Activated CD8-positive, alpha-beta T cell treated with anti-CD3 and anti-CD28 coated beads, Interleukin-2, amount 10 ng/mL, durations not matched to agents 7 days and 5 days (primary cell): ENCODE measurements at regions not wholly inside any gene's neighbourhood (a gene's known extent, or its start where the extent isn't known, plus 50 kb on each side); places are given as distances from the start of the nearest gene placed in this dataset.
"Not testable (repeated sequence)": the region's sequence is repeated elsewhere in the genome, so short reads cannot be mapped to it uniquely, and the experiment has no call there.

ENCODE experiments used
- ATAC-seq: fragments of 150-1000 bp; cut with Tn5 transposase; one replicate; pipeline ENCODE4 v1.10.0; 2021; ENCODE audit warnings: moderate library complexity
- CTCF ChIA-PET: fragments of 350-600 bp; sonication (Branson Sonifier 250); formaldehyde crosslinking; loops from one replicate; lab custom pipeline; 2021; ENCODE audit warnings: antibody characterized with exemption; lab: Charles Lee
- POLR2A ChIA-PET: fragments of 350-600 bp; sonication (Branson Sonifier 250); formaldehyde crosslinking; loops from one replicate; lab custom pipeline; 2021; ENCODE audit warnings: antibody characterized with exemption; lab: Charles Lee
- DNase-seq: peaks from one replicate; pipeline ENCODE4 v3.0.0-alpha.2; 2020
- H3K27ac Mint-ChIP-seq: one replicate; pipeline ENCODE4 v1.8.0; 2021; ENCODE audit warnings: mild to moderate bottlenecking, mixed read lengths
- H3K27me3 Mint-ChIP-seq: one replicate; pipeline ENCODE4 v1.8.0; 2021; ENCODE audit warnings: low read depth, mixed read lengths
- H3K36me3 Mint-ChIP-seq: one replicate; pipeline ENCODE4 v1.8.0; 2021; ENCODE audit warnings: low read depth, mixed read lengths
- H3K4me1 Mint-ChIP-seq: one replicate; pipeline ENCODE4 v1.8.0; 2021; ENCODE audit warnings: low read depth, mixed read lengths
- H3K4me3 Mint-ChIP-seq: one replicate; pipeline ENCODE4 v1.8.0; 2021; ENCODE audit warnings: mild to moderate bottlenecking, mixed read lengths
- H3K9me3 Mint-ChIP-seq: one replicate; pipeline ENCODE4 v1.8.0; 2022; ENCODE audit warnings: mixed read lengths; ENCODE audit not compliant: insufficient read depth

DNA sequence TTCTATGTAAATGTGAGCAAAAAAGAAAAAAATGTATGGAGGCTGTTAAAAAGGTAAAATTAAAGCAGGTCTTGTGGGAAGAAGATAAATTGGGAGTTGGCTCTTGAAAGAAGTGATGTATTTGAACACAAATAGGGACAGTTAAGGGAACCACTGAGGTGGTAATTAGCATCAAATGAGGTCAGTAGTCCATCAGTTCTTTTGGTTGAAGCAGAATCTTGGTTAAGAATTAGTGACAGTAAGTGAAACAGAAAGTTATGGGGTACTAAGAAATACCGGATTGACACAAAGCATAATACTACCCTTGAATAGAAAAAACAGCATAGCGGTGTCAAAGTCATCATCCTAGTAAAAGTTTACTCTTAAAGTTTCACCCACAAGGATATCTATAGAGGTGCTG, 352.6 kb upstream of the VRK2 start:
- no peaks in the 10 kb centered on the region for H3K4me1 Mint-ChIP-seq
- H3K36me3 Mint-ChIP-seq, result no peaks in the 10 kb centered on the region
- ChIA-PET CTCF (no interaction called here), POLR2A (no interaction called here)
- H3K4me3 Mint-ChIP-seq, result no peak overlapping the region
- H3K27me3 Mint-ChIP-seq, result no peaks in the 10 kb centered on the region
- ATAC-seq, result no peak
- H3K9me3 Mint-ChIP-seq, result peaks cover 7% of the 10 kb centered on the region
- no peak overlapping the region for H3K27ac Mint-ChIP-seq
- no peak for DNase-seq

- Mint-ChIP-seq H3K9me3 (no peaks in the 10 kb centered on the region), H3K36me3 (no peaks in the 10 kb centered on the region), H3K27ac (no peak overlapping the region), H3K4me1 (no peaks in the 10 kb centered on the region), H3K4me3 (no peak overlapping the region), H3K27me3 (no peaks in the 10 kb centered on the region)
- ChIA-PET POLR2A (no interaction called here), CTCF (interaction anchor here (1.5 kb wide), 1 partner anchor 16 kb away, joined by 3 read pairs; no protein-coding TSS in a partner anchor)
- DNase-seq (no peak), ATAC-seq (no peak)
Measured at GRCh38 chr2:57696016-57696415, 350.6 kb upstream of the VRK2 start.

DNA sequence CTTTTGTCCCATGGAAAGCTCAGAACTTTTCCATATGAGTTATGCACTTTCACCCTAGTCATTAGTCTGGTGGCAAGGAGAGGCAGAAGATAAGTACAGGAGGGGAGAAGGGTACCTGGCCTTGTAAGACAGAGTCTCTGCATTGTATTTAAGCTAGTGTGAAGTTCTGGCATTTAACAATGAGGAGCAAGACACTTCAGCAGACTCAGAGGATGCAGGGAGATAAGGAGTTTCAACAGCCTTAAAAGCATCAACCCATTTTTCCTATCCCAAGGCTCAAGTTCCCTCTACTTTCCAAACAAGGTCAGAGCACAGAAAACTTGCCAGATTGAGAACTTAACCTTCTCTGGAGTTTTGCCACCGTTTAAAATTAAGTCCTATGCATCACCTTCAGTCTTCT, 348.2 kb upstream of the VRK2 start:
- Mint-ChIP-seq H3K36me3 (no peaks in the 10 kb centered on the region), H3K9me3 (no peaks in the 10 kb centered on the region), H3K27me3 (no peaks in the 10 kb centered on the region), H3K4me1 (no peaks in the 10 kb centered on the region), H3K27ac (no peak overlapping the region), H3K4me3 (no peak overlapping the region)
- POLR2A ChIA-PET, result no interaction called here
- no peak for DNase-seq
- CTCF ChIA-PET, result interaction anchor here (0.8 kb wide), 1 partner anchor 33 kb away, joined by 3 read pairs; no protein-coding TSS in a partner anchor
- no peak for ATAC-seq

- Mint-ChIP-seq H3K9me3 (no peaks in the 10 kb centered on the region), H3K27me3 (no peaks in the 10 kb centered on the region), H3K4me1 (no peaks in the 10 kb centered on the region), H3K36me3 (no peaks in the 10 kb centered on the region), H3K27ac (no peak overlapping the region), H3K4me3 (no peak overlapping the region)
- ATAC-seq (no peak), DNase-seq (no peak)
- POLR2A ChIA-PET, result no interaction called here
- CTCF ChIA-PET, result interaction anchor here (0.8 kb wide), 1 partner anchor 32 kb away, joined by 3 read pairs; no protein-coding TSS in a partner anchor
Measured at GRCh38 chr2:57698935-57699449, 347.6 kb upstream of the VRK2 start.

DNA sequence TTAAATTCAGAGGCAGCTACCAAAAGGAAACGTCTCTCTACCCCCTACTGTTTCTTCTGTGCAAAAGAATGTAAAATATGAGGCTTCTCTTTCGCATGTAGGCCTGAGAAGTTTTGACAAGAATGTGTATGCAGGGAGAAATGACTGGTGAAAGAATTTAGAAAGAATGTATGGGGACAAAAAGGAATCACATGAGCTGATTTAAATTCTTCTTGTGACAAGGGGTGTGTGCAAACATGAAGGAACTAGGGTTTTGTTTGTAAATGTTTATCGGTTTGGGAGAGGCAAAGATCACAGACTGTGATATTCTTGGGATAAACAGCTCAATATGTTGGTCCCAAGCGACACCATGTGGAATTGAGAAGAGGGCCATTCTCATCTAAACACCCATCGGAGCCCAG, 345.2 kb upstream of the VRK2 start:
- ChIA-PET CTCF (interaction anchor here (1.7 kb wide), 1 partner anchor 19 kb away, joined by 4 read pairs; no protein-coding TSS in a partner anchor), POLR2A (no interaction called here)
- H3K27ac Mint-ChIP-seq, result no peak overlapping the region

GRCh38 chr2:57703407-57703806, 343.2 kb upstream of the VRK2 start:
- no peaks in the 10 kb centered on the region for H3K36me3 Mint-ChIP-seq
- no peaks in the 10 kb centered on the region for H3K27me3 Mint-ChIP-seq
- no peaks in the 10 kb centered on the region for H3K4me1 Mint-ChIP-seq
- no peaks in the 10 kb centered on the region for H3K9me3 Mint-ChIP-seq
- DNase-seq (no peak), ATAC-seq (no peak)
- no peak overlapping the region for H3K27ac Mint-ChIP-seq
- H3K4me3 Mint-ChIP-seq, result no peak overlapping the region
- ChIA-PET POLR2A (no interaction called here), CTCF (no interaction called here)

More for the DNA sequence above, 345.2 kb upstream of the VRK2 start:
- H3K36me3 Mint-ChIP-seq, result no peaks in the 10 kb centered on the region
- H3K4me3 Mint-ChIP-seq, result no peak overlapping the region
- no peaks in the 10 kb centered on the region for H3K9me3 Mint-ChIP-seq
- no peaks in the 10 kb centered on the region for H3K4me1 Mint-ChIP-seq
- no peaks in the 10 kb centered on the region for H3K27me3 Mint-ChIP-seq
- DNase-seq, result no peak
- no peak for ATAC-seq

DNA sequence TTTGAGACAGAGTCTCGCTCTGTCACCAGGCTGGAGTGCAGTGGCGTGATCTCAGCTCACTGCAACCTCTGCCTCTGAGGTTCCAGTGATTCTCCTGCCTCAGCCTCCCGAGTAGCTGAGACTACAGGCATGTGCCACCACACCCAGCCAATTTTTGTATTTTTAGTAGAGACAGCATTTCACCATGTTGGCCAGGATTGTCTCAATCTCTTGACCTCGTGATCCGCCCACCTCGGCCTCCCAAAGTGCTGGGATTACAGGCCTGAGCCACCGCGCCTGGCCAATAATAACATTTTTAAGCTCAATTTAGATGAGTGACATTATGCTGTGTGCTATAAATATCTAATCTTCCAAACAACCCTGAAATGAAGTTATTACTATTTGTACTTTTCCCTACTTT, 338.8 kb upstream of the VRK2 start:
- H3K4me3 Mint-ChIP-seq, H3K4me1 Mint-ChIP-seq, H3K27me3 Mint-ChIP-seq, DNase-seq, H3K27ac Mint-ChIP-seq, H3K9me3 Mint-ChIP-seq, ATAC-seq, H3K36me3 Mint-ChIP-seq, POLR2A ChIA-PET: not testable (repeated sequence)
- CTCF ChIA-PET, result interaction anchor here (1.3 kb wide), 1 partner anchor 13 kb away, joined by 3 read pairs; no protein-coding TSS in a partner anchor

DNA sequence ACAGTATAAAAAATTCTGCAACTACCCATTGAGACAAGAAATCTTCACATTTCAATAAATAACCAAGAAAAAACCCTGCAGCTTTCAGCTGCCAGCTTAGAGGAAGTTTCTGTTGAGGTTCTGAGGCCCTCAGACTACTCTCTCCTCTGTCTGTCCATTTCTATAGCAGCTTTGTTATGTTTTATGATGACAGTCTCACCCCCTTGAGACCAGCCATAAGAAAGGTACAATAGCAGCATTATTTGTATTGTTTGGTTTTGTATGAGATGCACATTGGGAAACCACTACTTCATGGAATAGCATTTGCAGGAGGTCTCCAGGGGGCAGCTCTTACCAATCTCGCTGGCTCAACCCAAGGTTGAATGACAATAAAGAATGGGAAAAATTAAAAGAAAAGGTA, 334.6 kb upstream of the VRK2 start:
- ChIA-PET CTCF (interaction anchor here (0.7 to 1.1 kb wide), 2 partner anchors 9 to 16 kb away, joined by 3 read pairs; no protein-coding TSS in a partner anchor), POLR2A (no interaction called here)
- H3K36me3 Mint-ChIP-seq, result no peaks in the 10 kb centered on the region
- H3K27ac Mint-ChIP-seq, result no peak overlapping the region
- no peaks in the 10 kb centered on the region for H3K9me3 Mint-ChIP-seq
- no peaks in the 10 kb centered on the region for H3K4me1 Mint-ChIP-seq
- H3K4me3 Mint-ChIP-seq, result no peak overlapping the region
- ATAC-seq (no peak), DNase-seq (no peak)
- H3K27me3 Mint-ChIP-seq, result no peaks in the 10 kb centered on the region

GRCh38 chr2:57720728-57721627, 325.6 kb upstream of the VRK2 start:
- POLR2A ChIA-PET, result no interaction called here
- DNase-seq (peak; percentile 52), ATAC-seq (peak; percentile 93)
- peaks cover 4% of the 10 kb centered on the region for H3K27me3 Mint-ChIP-seq
- no peak overlapping the region for H3K27ac Mint-ChIP-seq
- no peaks in the 10 kb centered on the region for H3K9me3 Mint-ChIP-seq
- peaks cover 10% of the 10 kb centered on the region for H3K4me1 Mint-ChIP-seq
- no peak overlapping the region for H3K4me3 Mint-ChIP-seq
- no peaks in the 10 kb centered on the region for H3K36me3 Mint-ChIP-seq
- CTCF ChIA-PET, result interaction anchor here (0.5 to 1.4 kb wide), 7 partner anchors 9 to 727 kb away, joined by 3 to 9 read pairs (median 3); no protein-coding TSS in a partner anchor

DNA sequence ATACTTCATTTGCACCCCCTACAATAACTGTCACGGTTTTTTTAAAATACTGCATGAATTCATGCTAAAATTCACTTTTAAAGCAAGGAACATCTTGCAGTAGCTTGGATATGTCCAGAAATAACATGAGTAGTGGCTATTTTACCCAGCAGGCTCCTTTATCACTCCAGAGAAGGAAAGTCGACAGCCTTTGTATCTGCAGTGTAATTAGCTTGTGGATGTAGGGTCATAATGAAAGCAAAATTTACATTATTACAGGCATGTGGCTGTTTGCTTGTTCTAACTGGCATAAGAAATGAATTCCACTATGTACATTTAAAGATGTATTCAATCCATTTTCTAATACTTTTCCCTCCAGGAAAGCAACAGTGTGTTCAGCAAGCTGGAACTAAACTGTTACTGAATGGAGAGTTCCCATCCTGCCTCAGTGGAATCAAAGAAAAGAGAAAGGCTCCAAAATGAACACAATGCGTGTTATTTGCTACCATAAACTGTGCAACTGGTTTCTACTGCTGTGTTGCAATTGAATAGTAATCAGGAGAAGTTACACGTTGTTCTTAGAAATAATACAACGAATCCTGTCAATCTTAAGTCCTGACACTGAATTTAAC, 321.2 kb upstream of the VRK2 start:
- Mint-ChIP-seq H3K36me3 (no peaks in the 10 kb centered on the region), H3K27ac (no peak overlapping the region), H3K4me1 (peaks cover 7% of the 10 kb centered on the region), H3K9me3 (no peaks in the 10 kb centered on the region), H3K4me3 (no peak overlapping the region), H3K27me3 (peaks cover 2% of the 10 kb centered on the region)
- ChIA-PET CTCF (no interaction called here), POLR2A (no interaction called here)
- no peak for ATAC-seq
- DNase-seq, result no peak

- peaks cover 2% of the 10 kb centered on the region for H3K27me3 Mint-ChIP-seq
- H3K27ac Mint-ChIP-seq, result no peak overlapping the region
- CTCF ChIA-PET, result no interaction called here
- POLR2A ChIA-PET, result no interaction called here
- no peaks in the 10 kb centered on the region for H3K9me3 Mint-ChIP-seq
- H3K36me3 Mint-ChIP-seq, result no peaks in the 10 kb centered on the region
- ATAC-seq (no peak), DNase-seq (no peak)
- H3K4me1 Mint-ChIP-seq, result no peaks in the 10 kb centered on the region
- H3K4me3 Mint-ChIP-seq, result no peak overlapping the region
Measured at GRCh38 chr2:57726294-57726693, 320.3 kb upstream of the VRK2 start.

DNA sequence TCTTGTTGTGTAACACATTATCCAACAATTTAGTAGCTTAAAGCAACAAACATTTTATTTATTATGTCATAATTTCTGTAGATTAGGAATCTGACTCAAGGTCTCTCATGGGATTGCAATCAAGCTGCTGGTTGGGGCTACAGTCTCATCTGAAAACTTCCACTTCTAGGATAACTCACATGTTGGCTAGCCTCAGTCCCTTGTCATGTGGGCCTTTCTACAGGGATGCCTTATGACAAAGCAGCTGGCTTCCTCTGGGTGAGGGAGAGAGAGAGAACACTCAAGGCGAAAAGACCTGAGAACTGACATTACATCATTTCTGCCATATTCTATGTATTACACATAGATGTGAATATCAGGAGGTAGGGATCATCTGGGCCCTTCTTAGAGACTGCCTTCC, 317.9 kb upstream of the VRK2 start:
- DNase-seq (no peak), ATAC-seq (no peak)
- ChIA-PET CTCF (no interaction called here), POLR2A (no interaction called here)
- Mint-ChIP-seq H3K4me1 (no peaks in the 10 kb centered on the region), H3K4me3 (no peak overlapping the region), H3K27me3 (no peaks in the 10 kb centered on the region), H3K27ac (no peak overlapping the region), H3K36me3 (no peaks in the 10 kb centered on the region), H3K9me3 (no peaks in the 10 kb centered on the region)
